NCI-H2081 (cell line): ENCODE measurements at regions not wholly inside any gene's neighbourhood (a gene's known extent, or its start where the extent isn't known, plus 50 kb on each side); places are given as distances from the start of the nearest gene placed in this dataset.

Experiments used
- DNase-seq, 2 experiments: peaks; one replicate each; lab custom pipeline; 2025; lab: John Stamatoyannopoulos, UW

DNA sequence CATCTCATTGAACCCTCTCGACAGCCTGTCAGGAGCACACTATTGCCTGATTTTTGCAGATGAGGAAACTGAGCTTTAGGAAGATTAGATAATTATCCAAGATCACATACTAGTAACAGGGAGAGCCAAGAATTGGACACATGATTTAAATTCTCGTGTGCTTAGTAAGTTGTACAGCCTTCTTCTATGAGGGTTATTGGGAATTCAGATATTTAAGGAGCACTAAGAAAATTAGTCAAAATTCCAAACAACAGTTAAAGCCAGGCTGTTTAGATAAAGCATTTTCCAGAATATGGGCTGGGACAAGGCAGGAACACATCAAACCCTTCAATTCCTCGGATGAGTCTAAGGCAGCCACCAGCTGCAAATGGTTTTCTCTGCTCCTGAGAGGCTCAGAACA, 148.8 kb downstream of the TMEM30B start:
- no peak for DNase-seq

DNA sequence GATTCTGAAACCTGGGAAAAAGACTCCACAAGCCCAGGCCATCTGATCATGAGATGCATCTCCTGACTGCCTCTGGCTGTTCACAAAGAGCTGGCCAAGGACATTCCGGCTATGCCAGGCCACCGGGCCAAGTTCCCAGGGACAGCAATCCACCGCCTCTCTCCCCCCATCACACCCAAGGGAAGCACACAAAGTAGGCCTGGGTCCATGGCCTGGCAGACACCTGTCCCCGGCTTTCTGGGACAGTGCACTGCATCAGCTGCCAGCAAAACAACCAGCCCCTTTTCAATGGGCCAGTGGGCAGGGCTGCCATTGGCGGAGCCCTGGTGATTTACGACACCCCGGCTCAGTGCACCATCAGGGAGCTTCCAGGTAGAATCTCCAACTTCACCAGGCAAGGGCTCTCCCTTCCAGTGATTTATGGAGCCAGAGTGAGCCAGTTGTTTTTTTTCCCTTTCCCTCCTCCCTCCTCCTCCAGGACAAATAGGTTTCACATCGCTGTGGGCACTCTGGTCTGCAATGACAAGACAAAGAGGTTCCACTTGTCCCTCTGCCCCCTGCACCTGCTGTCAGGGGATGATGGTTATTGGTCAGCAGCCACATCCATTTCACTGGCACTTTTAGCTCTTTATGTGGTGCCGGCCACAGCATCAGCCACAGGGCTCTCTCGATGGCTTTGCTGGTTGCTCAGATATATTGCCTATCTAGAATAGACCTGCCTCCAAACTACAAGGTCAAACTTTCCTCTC, 149.6 kb downstream of the SLC38A6 start:
- DNase-seq = no peak

DNA sequence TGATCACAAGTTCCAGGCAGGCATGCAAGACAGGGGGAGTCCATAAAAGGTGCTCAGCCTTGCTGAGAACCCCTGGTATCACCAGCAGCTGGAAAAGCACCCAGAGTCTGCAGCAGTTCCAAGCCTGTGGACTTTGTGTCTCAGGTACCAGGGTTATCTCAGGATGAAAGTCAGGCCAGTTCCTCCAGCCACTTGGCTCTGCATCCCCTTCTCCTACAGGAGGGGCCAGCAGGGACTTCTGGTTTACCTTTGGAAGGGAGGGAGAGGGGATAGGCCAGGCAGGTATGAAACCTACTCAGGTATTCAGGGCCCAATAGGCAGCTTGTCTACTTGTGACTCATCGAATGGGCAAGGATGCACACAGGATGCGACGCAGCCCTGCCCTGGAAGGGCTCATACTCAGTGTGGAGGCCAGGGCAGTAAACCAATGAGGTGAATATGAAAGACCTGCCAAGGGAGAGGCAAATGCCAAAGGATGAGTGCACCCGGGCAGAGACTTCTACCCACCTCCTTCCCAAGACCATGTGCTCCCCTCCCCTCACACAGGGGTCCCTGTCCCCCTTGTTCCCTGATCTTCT, 148.2 kb downstream of the SLC38A6 start:
- DNase-seq = no peak

DNA sequence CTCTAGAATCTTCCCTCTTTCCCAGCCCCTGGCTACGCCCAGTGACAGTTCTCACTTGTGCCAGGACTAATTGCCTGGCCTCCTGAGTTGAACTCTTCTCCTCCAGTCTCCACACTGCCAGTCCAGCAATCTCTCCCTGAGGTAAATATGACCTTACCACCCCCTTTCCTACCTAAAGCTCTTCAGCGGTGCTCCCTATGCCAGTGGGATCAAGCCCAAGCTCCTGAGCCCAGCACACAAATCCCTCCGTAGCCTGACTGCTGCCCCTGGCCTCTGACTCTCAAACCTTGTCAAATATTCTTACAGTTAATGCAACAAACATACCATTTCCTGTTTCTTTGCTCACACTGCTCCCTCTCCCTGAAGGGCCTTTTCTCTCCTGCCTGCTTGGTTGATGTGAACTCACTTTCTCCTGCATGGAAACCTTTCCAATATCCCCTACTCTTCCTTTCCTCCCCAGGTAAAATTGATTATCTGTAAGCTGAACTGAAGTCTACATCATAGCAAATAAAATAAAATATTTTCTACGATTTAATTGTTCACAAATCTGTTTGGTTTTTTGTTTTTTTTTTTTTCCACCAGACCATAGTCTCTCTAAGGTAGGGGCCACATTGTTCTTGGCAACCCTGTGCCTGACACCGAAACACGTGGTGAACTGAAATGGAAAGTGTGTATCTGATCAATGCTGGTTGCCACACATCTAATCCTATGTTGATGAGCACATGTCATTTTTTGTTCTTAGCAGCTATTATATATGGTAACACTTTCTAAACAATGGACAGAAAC, 147.5 kb downstream of the SLC38A6 start:
- DNase-seq = no peak

DNA sequence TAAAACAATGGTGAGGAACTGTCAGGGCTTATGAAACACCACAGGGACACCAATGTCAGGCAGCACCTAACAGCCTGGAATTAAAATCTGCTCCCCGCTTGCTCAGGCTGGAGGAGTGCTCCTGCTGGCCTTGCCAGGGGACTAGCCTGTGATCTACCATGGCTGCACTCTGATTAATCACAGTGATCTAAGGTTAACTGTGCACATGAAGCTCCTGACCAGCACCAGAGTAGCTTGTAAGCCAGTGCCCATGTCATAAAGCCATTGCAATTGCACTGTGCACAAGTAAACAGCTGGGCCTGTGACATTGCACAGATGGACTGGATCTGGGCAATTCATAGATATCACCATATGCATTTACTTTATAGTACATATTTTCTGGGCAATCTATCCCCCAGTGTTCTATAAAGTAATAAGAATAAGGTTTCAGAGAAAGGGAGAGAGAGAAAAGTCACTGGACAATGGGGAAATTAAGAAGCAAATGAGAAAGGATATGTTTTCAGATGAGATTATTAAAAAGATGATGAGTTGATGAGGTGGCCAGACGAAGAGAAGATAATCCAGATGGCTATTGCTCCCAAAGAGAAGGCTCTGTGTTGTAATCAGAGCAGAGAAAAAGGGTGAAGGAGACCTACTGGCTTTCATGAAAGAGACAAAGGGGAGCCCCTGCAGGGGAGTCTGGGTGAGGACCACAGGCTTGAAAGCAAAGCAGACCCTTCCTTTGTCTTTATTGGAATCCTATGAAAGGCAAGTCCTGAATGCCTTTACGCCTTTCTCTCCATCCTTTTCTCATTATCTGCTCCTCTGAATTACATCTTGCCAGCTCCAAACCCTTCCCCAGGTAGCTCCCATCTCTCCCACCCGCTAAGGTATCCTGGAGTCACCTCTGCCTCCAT, 145.8 kb downstream of the SLC38A6 start:
- no peak for DNase-seq

DNA sequence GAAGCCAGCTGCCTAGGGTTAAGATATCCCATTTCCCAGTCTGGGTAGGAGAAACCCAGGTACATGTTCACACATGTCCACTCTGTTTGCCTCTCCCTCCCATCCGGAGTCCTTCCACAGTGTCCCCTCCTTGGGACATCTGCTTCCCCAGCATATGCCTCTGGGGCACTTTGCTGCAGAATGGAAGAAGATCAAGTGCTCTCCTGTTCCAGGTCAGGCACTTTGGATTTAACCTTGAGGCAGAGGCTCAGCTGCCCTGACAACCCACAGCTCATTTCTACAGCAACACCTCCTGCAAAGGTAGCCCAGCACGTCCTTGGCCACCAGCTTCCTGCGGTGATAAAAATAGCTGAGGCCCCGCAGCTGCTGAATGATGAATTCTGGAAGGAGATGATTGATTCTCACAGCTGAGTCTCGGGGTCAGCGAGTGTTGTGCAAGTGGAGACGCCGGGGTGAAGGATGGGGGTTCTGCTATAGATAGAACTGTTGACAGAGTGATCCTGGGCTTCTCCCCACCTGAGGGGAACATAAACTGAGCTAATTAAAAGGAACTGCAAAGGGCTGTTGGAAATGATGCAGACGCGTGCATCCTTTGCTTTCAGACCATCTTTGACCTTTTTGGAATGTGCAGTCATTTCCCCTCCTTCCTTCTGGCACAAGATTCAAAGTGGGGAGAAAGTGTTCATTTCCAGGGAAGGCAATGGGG, 145.0 kb downstream of the SLC38A6 start:
- DNase-seq = no peak

DNA sequence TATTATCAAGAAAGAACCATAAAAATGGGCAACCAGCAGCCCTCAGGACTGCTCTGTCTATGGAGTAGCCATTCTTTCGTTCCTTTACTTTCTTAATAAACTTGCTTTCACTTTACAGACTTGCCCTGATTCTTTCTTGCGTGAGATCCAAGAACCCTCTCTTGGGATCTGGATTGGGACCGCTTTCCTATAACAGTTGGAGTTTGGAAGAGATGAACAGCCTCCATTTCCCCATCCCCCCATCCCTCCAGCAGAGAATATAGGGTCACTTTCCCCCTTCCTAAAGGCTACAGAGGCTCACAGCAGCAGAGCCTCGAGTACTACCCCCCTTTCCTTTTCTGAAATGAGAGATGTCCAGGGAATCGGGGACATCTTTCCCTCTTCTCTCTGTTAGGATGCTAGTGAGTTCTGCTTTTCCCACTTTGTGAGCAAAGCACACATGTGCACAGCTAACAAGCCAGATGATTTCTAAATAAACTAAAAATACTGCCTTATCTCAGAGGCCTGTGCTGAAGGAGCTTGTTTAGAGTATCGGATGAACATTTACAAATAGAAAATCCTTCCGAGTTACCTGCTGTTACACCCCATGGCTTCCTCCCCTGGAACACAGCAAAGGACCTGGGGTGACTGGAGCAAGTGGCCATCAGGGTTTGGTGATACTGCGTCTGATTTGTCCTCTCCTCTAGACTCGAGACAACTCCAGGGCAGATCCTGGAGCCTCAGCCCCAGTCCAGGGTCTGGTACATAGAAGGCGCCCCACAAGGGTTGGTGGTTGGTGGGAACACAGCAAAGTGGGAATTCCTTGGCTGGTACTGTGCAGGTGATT, 144.2 kb downstream of the SLC38A6 start:
- no peak for DNase-seq

DNA sequence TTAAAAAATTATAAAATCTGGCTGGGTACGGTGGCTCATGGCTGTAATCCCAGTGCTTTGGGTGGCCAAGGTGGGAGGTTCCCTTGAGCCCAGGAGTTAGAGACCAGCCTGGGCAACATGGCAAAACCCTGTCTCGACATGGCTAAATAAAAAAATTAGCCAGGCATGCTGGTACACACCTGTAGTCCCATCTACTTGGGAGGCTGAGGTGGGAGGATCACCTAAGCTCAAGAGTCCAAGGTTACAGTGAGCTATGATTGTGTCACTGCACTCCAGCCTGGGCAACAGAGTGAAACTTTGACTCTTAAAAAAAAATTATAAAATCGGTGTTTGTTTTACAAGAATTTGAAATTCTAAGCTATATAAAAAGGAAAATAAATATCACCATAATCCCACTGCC, 141.8 kb downstream of the SLC38A6 start:
- no peak for DNase-seq

DNA sequence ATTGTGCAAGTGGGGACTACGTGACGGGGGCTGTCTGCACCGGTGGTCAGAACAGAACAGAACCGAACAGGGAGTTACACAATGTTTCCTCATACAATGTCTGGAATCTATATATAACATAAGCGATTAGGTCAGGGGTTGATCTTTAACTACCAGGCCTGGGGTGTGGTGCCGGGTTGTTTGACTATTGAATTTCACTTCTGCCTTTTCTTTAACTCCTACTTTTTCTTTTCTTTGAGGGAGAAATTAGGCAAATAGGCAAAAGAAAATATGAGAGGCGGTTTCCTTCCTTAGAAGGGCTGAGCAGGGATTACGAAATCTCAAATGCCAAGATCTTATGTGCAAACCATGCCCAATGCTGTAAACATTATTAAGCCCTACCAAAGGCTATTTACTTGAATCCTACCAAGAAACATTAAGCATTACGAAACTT, 140.3 kb downstream of the SLC38A6 start:
- DNase-seq = no peak

DNA sequence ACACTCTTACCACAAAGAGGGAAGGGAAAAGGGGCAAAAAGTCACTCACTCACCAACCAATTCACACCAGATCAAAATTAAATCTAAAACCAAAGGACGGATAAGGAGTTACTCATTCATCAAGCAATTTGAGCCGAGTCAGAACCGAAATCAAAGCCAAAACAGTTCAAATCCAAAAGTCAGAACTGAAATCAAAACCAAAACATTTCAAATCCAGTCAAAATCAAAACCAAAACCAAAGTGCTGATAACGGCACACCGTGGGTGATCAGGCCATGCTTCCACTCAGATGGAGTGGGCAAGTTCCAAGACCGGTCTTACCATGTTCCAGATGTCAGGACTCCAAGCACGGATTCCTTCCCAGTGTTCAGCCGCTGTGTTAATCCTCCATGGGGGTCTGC, 139.5 kb downstream of the SLC38A6 start:
- DNase-seq = no peak

DNA sequence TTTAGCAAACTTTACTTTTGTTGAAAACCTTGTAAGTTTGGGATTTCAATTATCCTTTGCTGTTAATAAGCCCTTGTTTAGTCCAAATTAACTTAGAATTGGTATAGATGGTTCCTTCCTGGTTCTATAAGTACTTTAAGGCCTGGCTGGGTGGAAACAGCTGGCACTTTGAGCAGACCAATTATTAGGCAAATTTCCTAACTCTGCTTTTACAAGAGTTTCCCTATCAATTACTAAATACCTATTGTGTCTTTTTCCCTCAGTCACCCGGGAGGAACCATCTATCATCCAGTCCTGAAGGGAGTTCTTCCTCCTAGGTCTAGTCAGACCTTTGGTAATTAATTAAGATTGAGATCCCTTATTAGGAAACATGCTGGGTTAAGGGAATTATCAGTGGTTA, 138.0 kb downstream of the SLC38A6 start:
- DNase-seq = no peak

DNA sequence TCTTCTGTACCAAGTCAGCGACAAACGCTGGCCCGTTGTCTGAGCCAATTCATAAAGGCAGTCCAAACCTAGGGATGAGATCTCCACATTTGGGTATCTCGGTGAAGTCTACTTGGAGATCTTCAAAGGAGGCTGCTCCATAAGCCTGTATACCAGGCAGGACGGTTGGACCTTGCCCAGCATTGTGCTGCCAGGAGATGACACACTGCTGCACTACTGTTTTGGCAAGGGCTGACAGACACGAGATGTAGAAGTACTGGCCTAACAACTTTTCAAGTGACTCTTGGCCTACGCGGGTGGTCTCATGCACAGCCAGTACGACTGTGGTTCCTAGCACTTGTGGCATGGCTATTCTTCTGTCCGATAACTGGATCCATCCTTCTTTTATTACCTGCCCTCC, 135.3 kb downstream of the SLC38A6 start:
- no peak for DNase-seq

DNA sequence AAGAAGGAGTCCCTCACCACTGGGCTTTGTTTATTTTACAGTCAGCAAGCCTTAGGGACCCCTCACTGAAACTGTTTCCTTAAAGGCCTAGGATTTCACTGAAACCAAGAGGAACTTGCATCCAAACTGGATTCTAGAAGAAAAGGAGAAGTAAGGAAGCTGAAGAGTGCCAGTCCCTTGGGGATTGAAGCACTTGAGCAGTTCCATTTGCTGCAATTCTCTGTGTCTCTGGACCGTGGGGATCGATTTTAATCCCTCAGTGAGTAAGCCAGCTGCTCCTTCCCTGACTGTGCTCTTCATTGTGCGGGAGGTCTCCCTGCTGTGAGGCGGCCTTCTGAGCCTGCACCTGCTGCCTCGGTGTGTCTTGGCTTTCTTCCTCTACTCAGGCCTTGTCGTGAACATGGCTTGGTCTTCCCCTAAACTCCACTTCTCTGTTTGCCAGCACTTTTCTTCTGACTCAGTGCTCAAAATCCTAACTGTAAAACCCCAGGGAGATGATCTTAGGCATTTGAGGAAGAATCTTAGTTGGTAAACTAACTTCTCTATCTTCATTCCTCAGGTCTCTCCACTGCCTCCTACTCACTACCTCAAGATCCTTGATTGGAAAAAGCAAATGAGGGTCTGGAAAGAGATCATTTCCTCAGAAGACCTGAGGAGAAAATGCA, 132.6 kb downstream of the SLC38A6 start:
- peak in 1 of 2 experiments; percentile 9 for DNase-seq

DNA sequence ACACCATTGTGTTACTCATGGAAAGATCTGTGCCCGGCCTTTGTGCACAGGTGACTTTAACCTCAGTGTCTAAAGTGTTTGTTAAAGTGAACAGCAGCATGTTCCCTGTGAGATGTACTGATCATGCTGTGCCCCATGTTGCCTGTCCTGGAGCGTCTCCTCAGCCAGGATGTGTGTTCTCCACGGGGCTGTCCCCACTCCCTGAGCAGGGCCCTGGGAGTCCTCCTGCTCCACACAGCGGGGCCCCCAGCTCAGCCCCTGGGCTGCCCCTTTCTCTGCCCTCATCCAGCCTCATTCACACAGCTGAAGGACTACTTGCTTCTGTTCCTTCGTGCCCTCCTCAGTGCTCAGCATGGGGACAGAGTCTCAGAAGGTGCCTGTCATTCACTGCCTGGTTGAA, 131.5 kb downstream of the SLC38A6 start:
- DNase-seq = no peak

DNA sequence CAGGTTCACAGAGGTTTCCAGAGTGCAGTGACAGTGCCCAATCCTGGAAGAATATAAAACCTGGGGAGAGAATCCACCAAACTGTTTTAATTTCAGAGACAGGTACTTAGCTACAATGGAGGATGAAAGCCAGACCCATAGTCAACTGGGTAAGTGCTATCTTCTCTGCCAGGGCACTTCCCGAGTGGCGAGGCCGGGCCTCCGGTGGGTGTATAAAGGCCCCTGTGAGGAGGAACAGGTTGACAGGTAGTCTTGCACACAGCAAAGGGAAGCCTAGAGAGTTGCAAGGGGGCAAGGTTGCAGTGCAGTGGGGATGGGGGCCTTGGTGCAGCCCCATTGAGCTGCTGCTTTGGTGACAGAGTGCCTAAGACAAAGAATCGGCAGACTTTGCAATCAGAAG, 130.7 kb downstream of the SLC38A6 start:
- DNase-seq = no peak

DNA sequence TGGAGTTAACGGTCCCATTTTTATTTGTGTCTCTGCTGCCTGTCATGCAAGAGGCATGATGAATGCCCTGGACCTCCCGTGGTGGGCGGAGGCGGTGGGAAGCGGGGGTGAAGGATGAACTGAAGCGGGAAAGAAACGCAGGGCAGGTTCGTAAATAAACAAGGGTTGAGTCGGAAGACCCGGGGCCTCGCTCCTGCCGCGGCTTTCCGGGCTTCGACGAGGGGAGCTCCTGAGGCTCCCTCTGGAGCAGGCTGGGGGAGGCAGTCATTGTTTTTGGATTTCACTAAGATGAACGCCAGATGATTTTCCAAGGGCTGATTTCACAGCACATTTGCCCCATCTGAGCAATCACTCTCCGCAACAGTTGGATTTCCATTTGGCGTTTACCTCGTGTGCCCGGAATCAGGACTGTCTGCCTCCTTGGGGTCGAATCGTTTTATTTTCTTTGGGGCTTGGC, 130.2 kb downstream of the SLC38A6 start:
- DNase-seq = no peak

DNA sequence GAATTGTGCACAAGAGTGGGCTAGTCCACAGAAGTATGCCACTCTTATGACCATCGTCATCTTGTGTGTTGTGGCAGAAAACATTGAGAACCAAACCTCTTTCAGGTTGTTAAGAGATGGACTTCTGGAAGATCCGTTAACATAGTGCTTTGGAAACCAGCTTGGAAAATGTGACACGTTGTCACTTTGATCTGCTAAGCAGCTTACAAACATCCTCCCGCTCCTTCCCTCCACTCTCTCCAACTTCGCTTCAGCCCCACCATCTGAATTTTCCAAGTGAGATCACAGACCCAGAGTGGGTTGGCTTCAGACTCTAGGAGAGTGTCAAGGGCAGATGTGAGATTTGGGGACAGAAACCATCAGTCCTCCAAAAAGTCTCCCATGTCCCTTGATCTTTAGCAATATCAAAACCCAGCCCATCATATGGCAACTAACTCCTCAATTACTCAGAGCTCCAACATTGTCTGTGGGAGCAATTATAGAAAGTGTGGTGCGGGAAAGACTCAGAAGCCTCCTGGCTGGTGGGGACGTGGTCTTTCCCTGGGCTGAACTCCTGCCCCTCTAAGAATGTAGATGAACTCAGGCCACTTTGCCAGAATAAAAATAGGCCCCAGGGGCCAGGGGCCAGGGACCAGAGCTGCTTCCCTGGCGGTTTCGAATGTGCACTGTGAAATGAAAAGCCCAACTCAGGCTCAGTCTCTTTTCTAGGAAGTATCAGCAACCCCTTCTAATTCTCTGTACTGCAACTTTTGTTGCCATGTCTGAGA, 129.5 kb downstream of the SLC38A6 start:
- no peak for DNase-seq

DNA sequence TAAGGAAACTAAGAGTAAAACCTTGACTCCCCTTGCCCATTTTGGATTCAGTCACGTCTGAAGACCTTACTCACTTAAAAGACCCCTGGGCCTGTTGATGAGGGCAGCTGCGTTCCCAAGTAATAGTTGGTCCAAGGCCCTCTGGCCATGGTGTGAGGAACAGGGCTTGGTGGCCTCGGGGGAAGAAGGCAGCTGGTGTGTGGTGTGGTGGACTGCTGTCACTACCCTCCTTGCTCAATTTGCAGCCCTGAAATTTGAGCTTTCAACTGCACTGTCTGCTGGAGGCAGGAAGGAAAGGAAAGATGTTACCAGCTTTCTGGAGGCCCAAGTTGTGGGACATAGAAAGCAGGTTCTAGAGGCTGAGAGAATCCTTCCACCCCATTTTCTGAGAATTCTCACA, 128.2 kb downstream of the SLC38A6 start:
- no peak for DNase-seq

DNA sequence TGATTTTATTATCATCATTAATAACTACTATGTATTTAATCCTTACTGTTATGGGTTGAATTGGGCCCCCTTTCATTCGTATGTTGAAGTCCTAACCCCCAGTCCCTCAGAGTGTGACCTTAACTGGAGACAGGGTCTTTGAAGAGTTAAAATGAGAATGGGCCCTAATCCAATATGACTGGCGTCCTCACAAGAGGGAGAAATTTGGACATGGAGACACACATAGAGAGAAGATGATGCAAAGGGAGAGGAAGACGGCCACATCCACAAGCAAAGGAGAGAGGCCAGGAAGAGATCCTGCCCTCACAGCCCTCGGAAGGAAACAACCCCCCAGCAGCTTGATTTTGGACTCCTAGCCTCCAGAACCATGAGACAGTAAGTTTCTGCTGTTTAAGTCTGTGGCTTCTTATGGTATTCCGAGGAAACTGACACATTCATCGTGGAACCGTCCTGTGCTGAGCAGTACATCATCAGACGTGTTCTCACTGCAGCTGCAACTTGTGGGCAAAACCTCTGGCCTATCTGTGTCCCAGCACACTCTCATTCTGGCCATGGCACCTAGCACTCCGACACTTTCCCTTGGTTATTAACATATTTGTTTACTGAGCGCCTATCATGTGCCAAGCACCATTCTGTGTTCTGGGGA, 127.6 kb downstream of the SLC38A6 start:
- DNase-seq = no peak
